ENCODE measurements at regions not wholly inside any gene's neighbourhood (a gene's known extent, or its start where the extent isn't known, plus 50 kb on each side); places are given as distances from the start of the nearest gene placed in this dataset.

- TF ChIP-seq POLR2A (IDR thresholded peaks at IDR 0.05; ENCODE audit: low read depth, low read length) = no peak
- TF ChIP-seq POLR2AphosphoS5 (IDR thresholded peaks at IDR 0.05; ENCODE audit: low read depth, low read length) = no peak
These were observed 99.0 kb upstream of the CTDP1 start for GRCh38 chr18:79580498-79581171.
